Thyroid gland (tissue), 4 donors: ENCODE measurements at regions not wholly inside any gene's neighbourhood (a gene's known extent, or its start where the extent isn't known, plus 50 kb on each side); places are given as distances from the start of the nearest gene placed in this dataset.

Experiments
- DNase-seq, 2 donors: peaks; one replicate each; pipeline ENCODE4 v3.0.0-alpha.2; 2019
- H3K27ac ChIP-seq, 3 donors: fragments of 200-600 bp; sonication (generic); 1 replicate in 2 of 3; 2 replicates in 1 of 3; pipeline ENCODE4 v1.5.1; 2016 to 2019; ENCODE audit warnings: mild to moderate bottlenecking in 1 of 3, moderate library complexity in 1 of 3
- H3K27me3 ChIP-seq: fragments of 200-600 bp; sonication (generic); one replicate; pipeline ENCODE4 v1.5.1; 2019
- H3K36me3 ChIP-seq, 2 donors: fragments of 200-600 bp; sonication (generic); one replicate each; pipeline ENCODE4 v1.5.1; 2016 to 2019
- H3K4me1 ChIP-seq, 2 donors: fragments of 200-600 bp; sonication (generic); one replicate each; pipeline ENCODE4 v1.5.1; 2017 to 2019
- H3K4me3 ChIP-seq, 3 donors: fragments of 200-600 bp; sonication (generic); replicated peaks in 1 of 3; 1 replicate in 2 of 3; 2 replicates in 1 of 3; pipeline ENCODE4 v1.5.1; 2016; ENCODE audit warnings: mild to moderate bottlenecking in 1 of 3
- H3K9me3 ChIP-seq: fragments of 200-600 bp; sonication (generic); one replicate; pipeline ENCODE4 v1.5.1; 2017
- CTCF ChIP-seq, 6 experiments: fragments of 200-600 bp in 3 of 6; fragments of 450-650 bp in 3 of 6; sonication (generic) in 3 of 6; IDR thresholded peaks; one replicate each; pipeline ENCODE4 v1.5.1; 2016 to 2019; ENCODE audit warnings: antibody characterized with exemption in 6 of 6, mild to moderate bottlenecking in 2 of 6, inconsistent platforms in 1 of 6, moderate library complexity in 1 of 6
- POLR2A ChIP-seq, 2 donors: fragments of 450-650 bp; IDR thresholded peaks; one replicate each; pipeline ENCODE4 v1.6.1; 2017; ENCODE audit warnings: antibody characterized with exemption in 2 of 2, mild to moderate bottlenecking in 2 of 2, moderate library complexity in 1 of 2
- whole genome bisulfite sequencing, 2 donors: methylation state at CpG; one replicate each; pipeline ENCODE4 v1.1.5; 2017; 5-methylcytosine and 5-hydroxymethylcytosine counted together
- intact Hi-C: fragments of 100-400 bp; cut with DNase I; formaldehyde crosslinking; loops from one replicate; pipeline ENCODE4 v1.15.1; 2023

DNA sequence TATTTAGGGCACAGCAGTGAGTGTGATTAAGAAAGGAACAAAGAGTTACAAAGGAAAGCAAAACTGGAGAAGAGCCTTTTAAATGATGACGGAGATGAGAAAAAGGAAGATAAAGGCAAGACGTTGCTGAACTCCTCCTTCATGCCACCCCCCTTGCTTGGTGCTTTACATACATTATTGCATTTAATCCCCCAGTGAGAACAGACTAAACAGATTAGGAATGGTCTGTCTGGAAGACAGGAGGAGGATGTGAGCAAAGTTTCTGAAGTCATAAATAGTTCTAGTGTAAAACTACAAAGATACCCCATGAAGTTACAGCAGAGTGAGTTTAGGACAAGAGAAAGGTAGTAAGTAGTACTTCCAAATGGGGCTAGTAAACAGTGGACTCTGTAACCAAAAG, 113.5 kb downstream of the PLCE1 start:
- H3K36me3 ChIP-seq, result no peaks in the 10 kb centered on the region
- TF ChIP-seq CTCF (IDR thresholded peaks at IDR 0.05) (no peak), POLR2A (IDR thresholded peaks at IDR 0.05) (no peak)
- H3K9me3 ChIP-seq, result no peaks in the 10 kb centered on the region
- H3K4me3 ChIP-seq, result no peak overlapping the region
- no peak for DNase-seq
- intact Hi-C loops, result no loop called here
- no peak overlapping the region for H3K27ac ChIP-seq
- WGBS, 2 donors, result 45 to 48% methylated on average over 2 of the region's 2 CpGs
- peaks cover 19% of the 10 kb centered on the region in 2 donors for H3K4me1 ChIP-seq
- no peaks in the 10 kb centered on the region for H3K27me3 ChIP-seq

DNA sequence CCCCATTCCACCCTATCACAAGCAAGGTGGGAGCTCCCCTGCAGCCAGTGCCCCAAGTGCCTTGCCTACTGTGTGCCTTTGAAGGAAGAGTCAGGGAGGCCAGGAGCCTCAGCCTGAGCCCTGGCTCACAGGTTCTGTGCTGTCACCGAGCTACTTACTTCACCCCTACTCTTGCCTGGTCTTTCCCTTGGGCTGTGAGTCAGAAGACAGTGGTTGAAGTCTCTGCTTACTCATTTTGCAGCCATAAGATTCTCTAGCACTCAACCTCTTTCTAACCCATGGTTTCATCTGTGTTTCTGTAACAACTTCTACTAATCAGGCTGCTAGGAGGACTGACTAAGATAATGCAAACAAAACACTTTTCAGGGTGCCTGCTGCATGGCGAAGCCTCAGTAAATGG, 114.5 kb downstream of the PLCE1 start:
- no peak for DNase-seq
- intact Hi-C loops, result no loop called here
- 90 to 98% methylated on average over 2 of the region's 2 CpGs for WGBS, 2 donors
- TF ChIP-seq CTCF (IDR thresholded peaks at IDR 0.05) (no peak), POLR2A (IDR thresholded peaks at IDR 0.05) (no peak)
- no peaks in the 10 kb centered on the region for H3K9me3 ChIP-seq
- H3K36me3 ChIP-seq, result no peaks in the 10 kb centered on the region
- peaks cover 10 to 14% of the 10 kb centered on the region in 2 donors for H3K4me1 ChIP-seq
- no peak overlapping the region for H3K27ac ChIP-seq
- no peak overlapping the region for H3K4me3 ChIP-seq
- no peaks in the 10 kb centered on the region for H3K27me3 ChIP-seq

DNA sequence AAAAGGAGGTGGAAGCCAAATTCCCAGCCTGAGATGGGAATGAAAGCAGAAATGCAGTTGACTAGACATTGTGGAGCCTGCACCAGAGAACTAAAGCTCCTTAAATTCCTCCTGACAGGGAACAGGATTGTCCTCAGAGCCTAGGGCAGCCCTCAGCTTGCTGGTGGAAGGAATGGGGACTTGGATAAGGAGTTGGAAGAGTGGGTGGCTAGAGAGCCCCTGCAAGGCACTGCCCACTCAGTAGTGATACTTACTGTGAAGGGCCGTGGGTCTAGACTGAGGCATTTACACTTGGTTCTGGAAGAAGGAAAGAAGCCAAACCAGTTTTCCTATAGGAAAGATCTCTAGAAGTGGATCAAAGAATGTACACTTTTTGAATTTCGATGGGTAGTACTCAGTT, 117.6 kb downstream of the PLCE1 start:
- no peak for DNase-seq
- Histone ChIP-seq H3K4me1 (peaks cover 20 to 22% of the 10 kb centered on the region in 2 donors), H3K9me3 (no peaks in the 10 kb centered on the region), H3K27me3 (no peaks in the 10 kb centered on the region), H3K36me3 (no peaks in the 10 kb centered on the region), H3K27ac (no peak overlapping the region), H3K4me3 (no peak overlapping the region)
- 54 to 71% methylated on average over 2 of the region's 2 CpGs for WGBS, 2 donors
- intact Hi-C loops, result no loop called here
- TF ChIP-seq CTCF (IDR thresholded peaks at IDR 0.05) (no peak), POLR2A (IDR thresholded peaks at IDR 0.05) (no peak)

- Histone ChIP-seq H3K4me3 (no peak overlapping the region), H3K27me3 (no peaks in the 10 kb centered on the region), H3K4me1 (peaks cover 20 to 22% of the 10 kb centered on the region in 2 donors), H3K27ac (no peak overlapping the region), H3K9me3 (no peaks in the 10 kb centered on the region), H3K36me3 (no peaks in the 10 kb centered on the region)
- WGBS, 2 donors, result 38 to 48% methylated on average over 2 of the region's 2 CpGs
- intact Hi-C loops, result no loop called here
- no peak for DNase-seq
- TF ChIP-seq CTCF (IDR thresholded peaks at IDR 0.05) (no peak), POLR2A (IDR thresholded peaks at IDR 0.05) (no peak)
Observed at GRCh38 chr10:94112321-94112720, 118.6 kb downstream of the PLCE1 start.

- Histone ChIP-seq H3K4me1 (peaks cover 23 to 27% of the 10 kb centered on the region in 2 donors), H3K9me3 (no peaks in the 10 kb centered on the region), H3K27me3 (no peaks in the 10 kb centered on the region), H3K36me3 (no peaks in the 10 kb centered on the region), H3K27ac (no peak overlapping the region), H3K4me3 (no peak overlapping the region)
- DNase-seq, result no peak
- TF ChIP-seq POLR2A (IDR thresholded peaks at IDR 0.05) (no peak), CTCF (IDR thresholded peaks at IDR 0.05) (no peak)
- 87 to 89% methylated on average over 4 of the region's 4 CpGs for WGBS, 2 donors
- intact Hi-C loops, result no loop called here
Observed at GRCh38 chr10:94115725-94116124, 122.0 kb downstream of the PLCE1 start.
